SK-N-SH (cell line): ENCODE measurements at regions not wholly inside any gene's neighbourhood (a gene's known extent, or its start where the extent isn't known, plus 50 kb on each side); places are given as distances from the start of the nearest gene placed in this dataset.

Experiments
- CTCF ChIA-PET: fragments of 300-600, 350-600 bp; formaldehyde crosslinking; extraction: SDS; loops from one replicate; lab custom pipeline; 2021; lab: Yijun Ruan, JAX
- POLR2A ChIA-PET: fragments of 350-600 bp; sonication (Branson Sonifier 250); formaldehyde crosslinking; extraction: SDS; loops from one replicate; lab custom pipeline; 2020; ENCODE audit warnings: antibody characterized with exemption, inconsistent platforms; lab: Yijun Ruan, JAX
- DNase-seq: peaks from one replicate; pipeline ENCODE4 v3.0.0; 2012
- H2AFZ ChIP-seq: fragments of 200-600 bp; sonication (generic); 2 replicates; pipeline ENCODE4 v1.8.1; 2016; ENCODE audit warnings: antibody characterized with exemption, mild to moderate bottlenecking, low read depth
- H3F3A ChIP-seq: fragments of 200-600 bp; sonication (generic); replicated peaks from 2 replicates; pipeline ENCODE3; 2016; ENCODE audit warnings: antibody characterized with exemption, mild to moderate bottlenecking; ENCODE audit not compliant: insufficient read depth
- H3K27ac ChIP-seq, 2 experiments: fragments of 200-500 bp in 1 of 2; fragments of 200-600 bp in 1 of 2; sonication (Bioruptor generic) in 1 of 2; sonication (generic), shearing (Covaris generic) in 1 of 2; 2 replicates each; pipeline versions ENCODE4 v1.5.1 to v1.6.1; 2014 to 2016; ENCODE audit warnings: low read depth in 2 of 2, inconsistent platforms in 1 of 2, low read length in 1 of 2, mild to moderate bottlenecking in 1 of 2, mixed read lengths in 1 of 2
- H3K27me3 ChIP-seq: fragments of 200-600 bp; sonication (generic), shearing (Covaris generic); 2 replicates; pipeline ENCODE4 v1.6.1; 2016; ENCODE audit warnings: mixed run types; ENCODE audit not compliant: insufficient read depth
- H3K36me3 ChIP-seq, 2 experiments: fragments of 200-500 bp in 1 of 2; fragments of 200-600 bp in 1 of 2; sonication (Bioruptor generic) in 1 of 2; sonication (generic) in 1 of 2; replicated peaks in 1 of 2; 2 replicates each; pipeline versions ENCODE3 to v1.5.1; 2014 to 2016; ENCODE audit warnings: low read length in 1 of 2, mild to moderate bottlenecking in 1 of 2; ENCODE audit not compliant: insufficient read depth in 2 of 2, control insufficient read depth in 1 of 2
- H3K4me1 ChIP-seq, 2 experiments: fragments of 200-500 bp in 1 of 2; fragments of 200-600 bp in 1 of 2; sonication (Bioruptor generic) in 1 of 2; sonication (generic), shearing (Covaris generic) in 1 of 2; 2 replicates each; pipeline versions ENCODE4 v1.5.1 to v1.6.1; 2014 to 2016; ENCODE audit warnings: low read depth in 1 of 2, low read length in 1 of 2, mixed run types in 1 of 2; ENCODE audit not compliant: insufficient read depth in 2 of 2, control insufficient read depth in 1 of 2
- H3K4me2 ChIP-seq: fragments of 200-600 bp; sonication (generic), shearing (Covaris generic); 2 replicates; pipeline ENCODE4 v1.6.1; 2017; ENCODE audit warnings: mixed run types
- H3K4me3 ChIP-seq, 2 experiments: fragments of 200-500 bp in 1 of 2; fragments of 200-600 bp in 1 of 2; sonication (Bioruptor generic) in 1 of 2; sonication (generic), shearing (Covaris generic) in 1 of 2; 2 replicates each; pipeline versions ENCODE4 v1.5.1 to v1.8.1; 2014 to 2016; ENCODE audit warnings: low read depth in 2 of 2, inconsistent platforms in 1 of 2, low read length in 1 of 2, mild to moderate bottlenecking in 1 of 2, mixed read lengths in 1 of 2, moderate library complexity in 1 of 2
- H3K79me2 ChIP-seq: fragments of 200-600 bp; sonication (generic); 2 replicates; pipeline ENCODE4 v1.8.1; 2017; ENCODE audit warnings: mild to moderate bottlenecking; ENCODE audit not compliant: insufficient read depth
- H3K9ac ChIP-seq: fragments of 200-600 bp; sonication (generic); 2 replicates; pipeline ENCODE4 v1.6.1; 2017; ENCODE audit warnings: mixed run types
- H3K9me2 ChIP-seq: fragments of 200-600 bp; sonication (generic); 2 replicates; pipeline ENCODE4 v1.6.1; 2017; ENCODE audit warnings: mixed run types
- H3K9me3 ChIP-seq: fragments of 200-600 bp; sonication (generic); 2 replicates; pipeline ENCODE4 v1.6.1; 2017; ENCODE audit warnings: mixed run types, mild to moderate bottlenecking, moderate library complexity
- H4K20me1 ChIP-seq: fragments of 200-600 bp; sonication (generic); 2 replicates; pipeline ENCODE4 v1.6.1; 2017; ENCODE audit warnings: mild to moderate bottlenecking, mixed run types; ENCODE audit not compliant: insufficient read depth
- ELF1 ChIP-seq: IDR thresholded peaks from 2 replicates; pipeline ENCODE4 v1.4.0; 2012
- EP300 ChIP-seq, 2 experiments: IDR thresholded peaks; 2 replicates each; pipeline versions ENCODE4 v1.4.0 to v1.6.1; 2012; ENCODE audit warnings: borderline replicate concordance in 1 of 2, low read depth in 1 of 2, low read length in 1 of 2
- GABPA ChIP-seq: IDR thresholded peaks from 2 replicates; pipeline ENCODE4 v1.4.0; 2012; ENCODE audit warnings: low read depth, mild to moderate bottlenecking
- JUND ChIP-seq: IDR thresholded peaks from 2 replicates; pipeline ENCODE4 v1.4.0; 2012
- MXI1 ChIP-seq: IDR thresholded peaks from 2 replicates; pipeline ENCODE4 v1.6.1; 2012; ENCODE audit warnings: mild to moderate bottlenecking, low read depth, low read length, improper control_type of control experiment
- POLR2AphosphoS5 ChIP-seq: IDR thresholded peaks from 2 replicates; pipeline ENCODE4 v1.6.1; 2012; ENCODE audit warnings: low read depth, low read length
- RCOR1 ChIP-seq: fragments of 150-350 bp; IDR thresholded peaks from 2 replicates; pipeline ENCODE4 v1.6.1; 2017; ENCODE audit warnings: antibody characterized with exemption, low read length
- SMC3 ChIP-seq: IDR thresholded peaks from 2 replicates; pipeline ENCODE4 v1.6.1; 2012; ENCODE audit warnings: low read depth, low read length, improper control_type of control experiment
- TCF12 ChIP-seq: IDR thresholded peaks from 2 replicates; pipeline ENCODE4 v1.4.0; 2012
- TEAD4 ChIP-seq: IDR thresholded peaks from 2 replicates; pipeline ENCODE4 v1.4.0; 2012; ENCODE audit warnings: mild to moderate bottlenecking, borderline replicate concordance; ENCODE audit not compliant: insufficient read depth
- WGBS: methylation state at CpG from one replicate; pipeline ENCODE4 v1.1.6; 2017; ENCODE audit warnings: low lambda C conversion rate; 5-methylcytosine and 5-hydroxymethylcytosine counted together
- TF ChIP-seq, protein P1 (sequence below): IDR thresholded peaks from 2 replicates; pipeline ENCODE4 v1.4.0; 2012; ENCODE audit warnings: low read depth, borderline replicate concordance
- TF ChIP-seq, protein P2 (sequence below): IDR thresholded peaks from 2 replicates; pipeline ENCODE4; 2012
- TF ChIP-seq, protein P3 (sequence below): fragments of 150-350 bp; IDR thresholded peaks from 2 replicates; pipeline ENCODE4 v1.6.1; 2017; ENCODE audit warnings: antibody characterized with exemption, low read length, low read depth, borderline replicate concordance
- TF ChIP-seq, protein P4 (sequence below): IDR thresholded peaks from 2 replicates; pipeline ENCODE4 v1.4.0; 2012; ENCODE audit warnings: low read depth, borderline replicate concordance
- TF ChIP-seq, protein P5 (sequence below): IDR thresholded peaks from 2 replicates; pipeline ENCODE4 v1.6.1; 2012; ENCODE audit warnings: mild to moderate bottlenecking, low read depth, low read length, moderate library complexity
- TF ChIP-seq, protein P6 (sequence below): fragments of 200-600 bp; sonication (generic); IDR thresholded peaks from 2 replicates; pipeline ENCODE4 v1.6.1; 2017; ENCODE audit warnings: antibody characterized with exemption, mild to moderate bottlenecking, moderate library complexity

DNA sequence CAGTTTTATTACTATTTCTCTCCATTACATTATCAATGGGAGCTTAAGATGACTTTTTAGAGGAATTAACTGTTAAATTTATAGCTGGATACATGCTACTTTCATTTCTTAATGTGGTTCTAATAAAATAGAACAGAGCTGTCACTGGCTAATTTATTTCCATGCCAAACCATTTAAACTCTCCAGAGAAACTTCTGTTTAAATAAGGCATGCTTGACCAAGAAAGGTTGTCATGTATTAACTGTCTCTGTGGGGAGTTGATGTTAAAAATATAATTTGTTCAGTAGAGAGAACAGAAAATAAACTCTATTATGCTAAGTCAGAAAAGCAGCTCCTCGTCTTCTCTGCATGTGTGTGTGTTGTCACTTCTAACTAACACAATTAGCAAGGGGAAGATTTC is 447.4 kb downstream of the SLC16A7 start:
- Histone ChIP-seq H3K4me3 (no peak overlapping the region), H3K36me3 (no peaks in the 10 kb centered on the region), H2AFZ (no peak overlapping the region), H3K4me1 (no peaks in the 10 kb centered on the region), H3K27me3 (no peaks in the 10 kb centered on the region), H3K9me2 (no peaks in the 10 kb centered on the region), H3K9me3 (no peaks in the 10 kb centered on the region), H3K79me2 (no peaks in the 10 kb centered on the region), H3K4me2 (no peak overlapping the region), H4K20me1 (no peaks in the 10 kb centered on the region), H3K9ac (no peak overlapping the region), H3K27ac (no peak overlapping the region), H3F3A (no peaks in the 10 kb centered on the region)
- WGBS: 7% methylated on average over 1 of the region's 1 CpG
- POLR2A ChIA-PET: no interaction called here
- TF ChIP-seq SMC3 (no peak), RCOR1 (no peak), TCF12 (no peak), JUND (no peak), POLR2AphosphoS5 (no peak), GABPA (no peak), ELF1 (no peak), EP300 (IDR thresholded peaks at IDR 0.05; ENCODE audit: borderline replicate concordance in 1 of 2, low read depth in 1 of 2, low read length in 1 of 2) (no peak), MXI1 (no peak), TEAD4 (no peak)
- TF ChIP-seq, protein P1, sequence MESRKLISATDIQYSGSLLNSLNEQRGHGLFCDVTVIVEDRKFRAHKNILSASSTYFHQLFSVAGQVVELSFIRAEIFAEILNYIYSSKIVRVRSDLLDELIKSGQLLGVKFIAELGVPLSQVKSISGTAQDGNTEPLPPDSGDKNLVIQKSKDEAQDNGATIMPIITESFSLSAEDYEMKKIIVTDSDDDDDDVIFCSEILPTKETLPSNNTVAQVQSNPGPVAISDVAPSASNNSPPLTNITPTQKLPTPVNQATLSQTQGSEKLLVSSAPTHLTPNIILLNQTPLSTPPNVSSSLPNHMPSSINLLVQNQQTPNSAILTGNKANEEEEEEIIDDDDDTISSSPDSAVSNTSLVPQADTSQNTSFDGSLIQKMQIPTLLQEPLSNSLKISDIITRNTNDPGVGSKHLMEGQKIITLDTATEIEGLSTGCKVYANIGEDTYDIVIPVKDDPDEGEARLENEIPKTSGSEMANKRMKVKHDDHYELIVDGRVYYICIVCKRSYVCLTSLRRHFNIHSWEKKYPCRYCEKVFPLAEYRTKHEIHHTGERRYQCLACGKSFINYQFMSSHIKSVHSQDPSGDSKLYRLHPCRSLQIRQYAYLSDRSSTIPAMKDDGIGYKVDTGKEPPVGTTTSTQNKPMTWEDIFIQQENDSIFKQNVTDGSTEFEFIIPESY: no peak
- TF ChIP-seq, protein P2, sequence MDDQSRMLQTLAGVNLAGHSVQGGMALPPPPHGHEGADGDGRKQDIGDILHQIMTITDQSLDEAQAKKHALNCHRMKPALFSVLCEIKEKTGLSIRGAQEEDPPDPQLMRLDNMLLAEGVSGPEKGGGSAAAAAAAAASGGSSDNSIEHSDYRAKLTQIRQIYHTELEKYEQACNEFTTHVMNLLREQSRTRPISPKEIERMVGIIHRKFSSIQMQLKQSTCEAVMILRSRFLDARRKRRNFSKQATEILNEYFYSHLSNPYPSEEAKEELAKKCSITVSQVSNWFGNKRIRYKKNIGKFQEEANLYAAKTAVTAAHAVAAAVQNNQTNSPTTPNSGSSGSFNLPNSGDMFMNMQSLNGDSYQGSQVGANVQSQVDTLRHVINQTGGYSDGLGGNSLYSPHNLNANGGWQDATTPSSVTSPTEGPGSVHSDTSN: no peak
- TF ChIP-seq, protein P3, sequence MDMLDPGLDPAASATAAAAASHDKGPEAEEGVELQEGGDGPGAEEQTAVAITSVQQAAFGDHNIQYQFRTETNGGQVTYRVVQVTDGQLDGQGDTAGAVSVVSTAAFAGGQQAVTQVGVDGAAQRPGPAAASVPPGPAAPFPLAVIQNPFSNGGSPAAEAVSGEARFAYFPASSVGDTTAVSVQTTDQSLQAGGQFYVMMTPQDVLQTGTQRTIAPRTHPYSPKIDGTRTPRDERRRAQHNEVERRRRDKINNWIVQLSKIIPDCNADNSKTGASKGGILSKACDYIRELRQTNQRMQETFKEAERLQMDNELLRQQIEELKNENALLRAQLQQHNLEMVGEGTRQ: no peak
- TF ChIP-seq, protein P4, sequence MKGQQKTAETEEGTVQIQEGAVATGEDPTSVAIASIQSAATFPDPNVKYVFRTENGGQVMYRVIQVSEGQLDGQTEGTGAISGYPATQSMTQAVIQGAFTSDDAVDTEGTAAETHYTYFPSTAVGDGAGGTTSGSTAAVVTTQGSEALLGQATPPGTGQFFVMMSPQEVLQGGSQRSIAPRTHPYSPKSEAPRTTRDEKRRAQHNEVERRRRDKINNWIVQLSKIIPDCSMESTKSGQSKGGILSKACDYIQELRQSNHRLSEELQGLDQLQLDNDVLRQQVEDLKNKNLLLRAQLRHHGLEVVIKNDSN: no peak
- TF ChIP-seq, protein P5, sequence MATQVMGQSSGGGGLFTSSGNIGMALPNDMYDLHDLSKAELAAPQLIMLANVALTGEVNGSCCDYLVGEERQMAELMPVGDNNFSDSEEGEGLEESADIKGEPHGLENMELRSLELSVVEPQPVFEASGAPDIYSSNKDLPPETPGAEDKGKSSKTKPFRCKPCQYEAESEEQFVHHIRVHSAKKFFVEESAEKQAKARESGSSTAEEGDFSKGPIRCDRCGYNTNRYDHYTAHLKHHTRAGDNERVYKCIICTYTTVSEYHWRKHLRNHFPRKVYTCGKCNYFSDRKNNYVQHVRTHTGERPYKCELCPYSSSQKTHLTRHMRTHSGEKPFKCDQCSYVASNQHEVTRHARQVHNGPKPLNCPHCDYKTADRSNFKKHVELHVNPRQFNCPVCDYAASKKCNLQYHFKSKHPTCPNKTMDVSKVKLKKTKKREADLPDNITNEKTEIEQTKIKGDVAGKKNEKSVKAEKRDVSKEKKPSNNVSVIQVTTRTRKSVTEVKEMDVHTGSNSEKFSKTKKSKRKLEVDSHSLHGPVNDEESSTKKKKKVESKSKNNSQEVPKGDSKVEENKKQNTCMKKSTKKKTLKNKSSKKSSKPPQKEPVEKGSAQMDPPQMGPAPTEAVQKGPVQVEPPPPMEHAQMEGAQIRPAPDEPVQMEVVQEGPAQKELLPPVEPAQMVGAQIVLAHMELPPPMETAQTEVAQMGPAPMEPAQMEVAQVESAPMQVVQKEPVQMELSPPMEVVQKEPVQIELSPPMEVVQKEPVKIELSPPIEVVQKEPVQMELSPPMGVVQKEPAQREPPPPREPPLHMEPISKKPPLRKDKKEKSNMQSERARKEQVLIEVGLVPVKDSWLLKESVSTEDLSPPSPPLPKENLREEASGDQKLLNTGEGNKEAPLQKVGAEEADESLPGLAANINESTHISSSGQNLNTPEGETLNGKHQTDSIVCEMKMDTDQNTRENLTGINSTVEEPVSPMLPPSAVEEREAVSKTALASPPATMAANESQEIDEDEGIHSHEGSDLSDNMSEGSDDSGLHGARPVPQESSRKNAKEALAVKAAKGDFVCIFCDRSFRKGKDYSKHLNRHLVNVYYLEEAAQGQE: no peak
- TF ChIP-seq, protein P6, sequence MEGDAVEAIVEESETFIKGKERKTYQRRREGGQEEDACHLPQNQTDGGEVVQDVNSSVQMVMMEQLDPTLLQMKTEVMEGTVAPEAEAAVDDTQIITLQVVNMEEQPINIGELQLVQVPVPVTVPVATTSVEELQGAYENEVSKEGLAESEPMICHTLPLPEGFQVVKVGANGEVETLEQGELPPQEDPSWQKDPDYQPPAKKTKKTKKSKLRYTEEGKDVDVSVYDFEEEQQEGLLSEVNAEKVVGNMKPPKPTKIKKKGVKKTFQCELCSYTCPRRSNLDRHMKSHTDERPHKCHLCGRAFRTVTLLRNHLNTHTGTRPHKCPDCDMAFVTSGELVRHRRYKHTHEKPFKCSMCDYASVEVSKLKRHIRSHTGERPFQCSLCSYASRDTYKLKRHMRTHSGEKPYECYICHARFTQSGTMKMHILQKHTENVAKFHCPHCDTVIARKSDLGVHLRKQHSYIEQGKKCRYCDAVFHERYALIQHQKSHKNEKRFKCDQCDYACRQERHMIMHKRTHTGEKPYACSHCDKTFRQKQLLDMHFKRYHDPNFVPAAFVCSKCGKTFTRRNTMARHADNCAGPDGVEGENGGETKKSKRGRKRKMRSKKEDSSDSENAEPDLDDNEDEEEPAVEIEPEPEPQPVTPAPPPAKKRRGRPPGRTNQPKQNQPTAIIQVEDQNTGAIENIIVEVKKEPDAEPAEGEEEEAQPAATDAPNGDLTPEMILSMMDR: no peak
- CTCF ChIA-PET: interaction anchor here (0.5 kb wide), 1 partner anchor 1963 kb away, joined by 3 read pairs; no protein-coding TSS in a partner anchor
- no peak for DNase-seq
